GM12872 (cell line): ENCODE measurements at regions not wholly inside any gene's neighbourhood (a gene's known extent, or its start where the extent isn't known, plus 50 kb on each side); places are given as distances from the start of the nearest gene placed in this dataset.

ENCODE experiments used
- TF ChIP-seq, protein P1 (sequence below): IDR thresholded peaks from 3 replicates; pipeline ENCODE4 v1.5.1; 2011; ENCODE audit warnings: low read depth, mild to moderate bottlenecking, low read length, moderate library complexity; ENCODE audit not compliant: insufficient read depth

GRCh38 chr9:18059447-18059846 lies 414.5 kb upstream of the ADAMTSL1 start:
- TF ChIP-seq, protein P1, sequence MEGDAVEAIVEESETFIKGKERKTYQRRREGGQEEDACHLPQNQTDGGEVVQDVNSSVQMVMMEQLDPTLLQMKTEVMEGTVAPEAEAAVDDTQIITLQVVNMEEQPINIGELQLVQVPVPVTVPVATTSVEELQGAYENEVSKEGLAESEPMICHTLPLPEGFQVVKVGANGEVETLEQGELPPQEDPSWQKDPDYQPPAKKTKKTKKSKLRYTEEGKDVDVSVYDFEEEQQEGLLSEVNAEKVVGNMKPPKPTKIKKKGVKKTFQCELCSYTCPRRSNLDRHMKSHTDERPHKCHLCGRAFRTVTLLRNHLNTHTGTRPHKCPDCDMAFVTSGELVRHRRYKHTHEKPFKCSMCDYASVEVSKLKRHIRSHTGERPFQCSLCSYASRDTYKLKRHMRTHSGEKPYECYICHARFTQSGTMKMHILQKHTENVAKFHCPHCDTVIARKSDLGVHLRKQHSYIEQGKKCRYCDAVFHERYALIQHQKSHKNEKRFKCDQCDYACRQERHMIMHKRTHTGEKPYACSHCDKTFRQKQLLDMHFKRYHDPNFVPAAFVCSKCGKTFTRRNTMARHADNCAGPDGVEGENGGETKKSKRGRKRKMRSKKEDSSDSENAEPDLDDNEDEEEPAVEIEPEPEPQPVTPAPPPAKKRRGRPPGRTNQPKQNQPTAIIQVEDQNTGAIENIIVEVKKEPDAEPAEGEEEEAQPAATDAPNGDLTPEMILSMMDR = no peak

DNA sequence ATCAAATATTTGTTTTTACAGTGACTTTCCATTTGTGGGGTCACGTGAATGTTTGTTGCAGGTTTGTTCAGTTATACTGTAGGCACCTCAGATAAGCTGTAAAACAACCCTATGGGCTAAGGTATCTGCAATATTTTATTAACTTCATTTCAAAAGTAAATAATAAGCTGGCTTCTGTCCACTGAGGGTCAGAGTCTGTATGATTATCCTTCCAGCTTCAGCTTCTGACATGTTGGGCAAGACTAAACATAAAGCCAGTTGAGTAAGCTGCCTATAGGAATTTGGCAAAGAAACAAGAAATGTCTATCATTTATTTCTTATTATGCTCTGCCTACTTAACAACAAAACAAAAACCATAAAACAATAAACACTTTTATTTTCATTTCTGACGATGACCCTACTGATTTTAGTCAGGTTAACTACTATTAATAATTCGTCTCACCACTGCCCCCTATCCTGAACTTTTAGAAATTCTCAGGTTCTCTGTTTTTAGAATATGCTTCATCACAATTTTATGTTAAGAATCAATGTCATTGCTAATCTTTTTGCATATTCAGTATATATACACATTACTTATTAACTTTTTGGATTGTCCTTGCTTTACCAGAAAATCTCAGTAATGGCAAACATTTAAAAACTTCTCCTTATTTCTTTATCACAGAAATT lies 413.6 kb upstream of the ADAMTSL1 start:
- TF ChIP-seq, protein P1 = 0 out of 3 replicates have a peak, but pooled peaks have one; percentile 22

DNA sequence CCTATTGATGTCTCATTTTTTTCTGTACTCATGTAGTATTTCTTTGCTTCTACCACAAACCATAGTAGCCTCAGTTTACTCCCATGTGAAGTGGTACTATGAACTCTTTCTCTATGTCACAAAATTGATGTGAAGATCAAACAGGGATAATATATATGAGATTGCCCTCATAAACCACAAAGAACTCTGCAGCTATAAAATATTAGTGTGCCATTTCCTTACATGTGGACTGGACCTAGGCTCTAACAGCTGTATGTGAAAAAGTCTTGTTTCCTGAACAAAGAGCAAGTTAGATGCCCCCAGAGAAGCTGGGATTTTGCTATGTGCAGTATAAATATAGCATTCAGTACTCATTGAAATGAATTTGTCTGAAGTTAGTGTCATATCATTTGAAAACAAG lies 412.6 kb upstream of the ADAMTSL1 start:
- TF ChIP-seq, protein P1 = no peak

DNA sequence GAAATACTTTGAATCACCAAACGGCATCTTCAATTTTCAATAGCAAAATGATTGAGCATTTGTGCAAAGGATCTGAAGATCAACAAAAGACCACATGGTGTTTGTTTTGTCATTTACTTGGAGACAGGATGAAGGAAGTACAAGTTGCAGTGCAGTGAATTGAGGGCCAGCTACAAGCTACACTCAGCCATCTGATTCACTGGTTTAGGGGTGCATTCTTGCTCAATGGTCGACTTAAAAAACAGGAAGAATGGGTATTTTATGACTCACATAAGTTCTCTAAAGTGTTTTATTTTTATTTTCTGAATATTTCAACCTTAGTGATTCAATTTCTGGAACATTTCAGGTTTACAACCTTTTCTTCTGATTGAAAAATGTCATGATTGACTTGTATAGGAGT lies 412.1 kb upstream of the ADAMTSL1 start:
- TF ChIP-seq, protein P1 = no peak

DNA sequence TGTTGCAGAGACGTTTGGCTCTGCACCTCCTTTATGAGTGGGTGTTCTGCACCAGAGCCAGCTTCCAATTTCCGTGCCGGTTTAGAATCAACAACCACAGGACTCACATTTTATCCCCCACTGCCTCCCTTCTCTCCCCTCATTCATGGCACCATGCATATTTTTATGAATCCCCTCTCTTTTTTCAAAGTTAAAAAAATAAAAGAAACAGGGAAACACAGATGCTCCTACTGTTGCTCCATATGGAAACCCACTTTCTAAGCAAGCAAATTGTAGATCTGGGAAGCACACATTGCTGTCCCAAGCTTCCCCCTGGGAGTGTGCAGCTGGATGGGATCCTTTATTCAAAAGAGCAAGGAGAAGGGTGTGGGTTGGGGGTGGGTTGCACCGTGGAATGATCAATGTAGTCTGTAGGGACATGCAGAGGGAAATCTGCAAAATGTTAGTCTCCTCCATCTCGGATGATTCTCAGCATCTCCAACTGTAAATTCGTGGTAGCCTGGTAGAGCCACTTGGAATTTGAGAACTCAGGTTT lies 410.0 kb upstream of the ADAMTSL1 start:
- TF ChIP-seq, protein P1 = no peak

GRCh38 chr9:18067548-18068120 lies 406.3 kb upstream of the ADAMTSL1 start:
- TF ChIP-seq, protein P1 = no peak

DNA sequence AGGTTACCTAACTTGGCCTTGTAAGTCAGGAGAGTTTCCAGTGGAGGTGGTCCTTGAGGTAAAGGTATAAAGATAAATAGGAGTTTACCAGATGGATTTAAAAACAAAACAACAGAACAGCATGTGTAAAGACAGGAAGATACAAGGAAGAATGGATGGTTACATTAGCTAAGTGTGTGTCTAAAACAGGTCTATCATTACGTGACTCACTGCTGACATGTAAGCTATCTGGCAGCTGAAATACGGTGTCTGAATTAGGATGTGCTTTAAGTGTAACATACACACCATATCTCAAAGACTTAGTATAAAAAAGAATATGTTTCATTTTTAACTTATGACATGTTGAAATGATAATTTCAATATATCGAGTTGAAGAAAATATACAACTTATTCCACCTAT lies 405.1 kb upstream of the ADAMTSL1 start:
- TF ChIP-seq, protein P1 = no peak
